ENCODE measurements at regions not wholly inside any gene's neighbourhood (a gene's known extent, or its start where the extent isn't known, plus 50 kb on each side); places are given as distances from the start of the nearest gene placed in this dataset.
A peak's percentile ranks its signal among the peaks of the same experiment; 100 is the strongest.

DNA sequence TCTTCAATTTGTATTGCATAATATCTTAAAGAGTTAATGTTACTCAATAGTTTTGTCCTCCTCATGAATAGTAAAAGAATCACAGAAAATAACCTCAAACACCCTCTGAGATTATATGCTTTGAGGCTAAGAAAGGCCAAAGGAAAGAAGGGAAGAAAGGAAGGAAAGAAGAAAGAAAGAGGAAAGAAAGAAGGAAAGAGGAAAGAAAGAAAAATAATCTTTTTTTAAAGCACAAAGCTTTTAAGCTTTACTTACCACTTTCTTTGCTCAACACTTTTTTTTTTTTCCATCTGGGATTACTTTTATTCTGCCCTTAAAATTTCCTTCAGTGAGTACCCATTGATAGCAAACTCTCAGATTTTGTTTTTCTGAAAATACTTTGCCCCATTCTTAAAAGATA lies 369.1 kb downstream of the FGF9 start:
- Histone ChIP-seq H3K9ac (ENCODE audit: low read depth, low read length) (no peak overlapping the region), H3K9me3 (ENCODE audit: insufficient read depth, low read depth, low read length) (peaks cover 2% of the 10 kb centered on the region; the same call in 1 of the 2 replicates), H3K4me1 (ENCODE audit: insufficient read depth, low read length) (no peaks in the 10 kb centered on the region), H3K27me3 (ENCODE audit: insufficient read depth, low read length) (no peaks in the 10 kb centered on the region), H3K4me3 (ENCODE audit: low read length) (no peak overlapping the region), H3K36me3 (ENCODE audit: insufficient read depth, low read length) (no peaks in the 10 kb centered on the region), H3K27ac (ENCODE audit: low read depth, low read length) (no peak overlapping the region)

DNA sequence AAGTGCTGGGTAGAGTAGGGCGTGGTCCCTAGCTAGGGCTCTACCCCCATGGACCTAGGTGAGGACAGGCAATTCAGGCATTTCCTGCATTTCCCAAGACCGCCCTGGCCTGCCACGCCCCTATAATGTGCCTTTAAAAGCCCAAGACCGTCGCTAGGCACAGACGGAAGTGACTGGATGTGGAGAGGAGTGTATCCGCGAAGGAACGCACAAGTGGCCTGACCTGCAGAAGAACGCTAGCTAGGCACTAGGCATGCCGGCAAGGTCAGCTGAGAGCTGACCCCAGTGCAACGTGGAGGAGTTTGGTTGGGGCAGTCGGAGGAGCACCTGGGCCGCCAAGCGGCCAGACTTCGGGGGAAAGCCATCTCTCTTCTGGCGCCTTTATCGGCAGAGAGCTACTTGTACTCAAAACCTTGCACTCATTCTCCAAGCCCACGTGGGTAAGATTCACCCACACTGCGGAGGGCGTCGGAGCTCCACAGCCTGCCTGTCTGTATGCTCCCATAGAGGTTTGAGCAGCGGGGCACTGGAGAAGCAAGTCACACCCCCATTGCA lies 370.0 kb downstream of the FGF9 start:
- 0 out of 2 replicates have a peak overlapping the region, but pooled peaks have one; percentile 12 for H3K9ac ChIP-seq (ENCODE audit: low read depth, low read length)
- 89% methylated on average over 23 of the region's 23 CpGs for WGBS

GRCh38 chr13:22041741-22042140 lies 370.9 kb downstream of the FGF9 start:
- no peak overlapping the region for H3K27ac ChIP-seq (ENCODE audit: low read depth, low read length)
- H3K4me3 ChIP-seq (ENCODE audit: low read length): peak overlapping the region; percentile 61
- no peaks in the 10 kb centered on the region for H3K36me3 ChIP-seq (ENCODE audit: insufficient read depth, low read length)
- H3K9ac ChIP-seq (ENCODE audit: low read depth, low read length): no peak overlapping the region
- H3K27me3 ChIP-seq (ENCODE audit: insufficient read depth, low read length): no peaks in the 10 kb centered on the region
- 94% methylated on average over 2 of the region's 2 CpGs for WGBS
- H3K4me1 ChIP-seq (ENCODE audit: insufficient read depth, low read length): no peaks in the 10 kb centered on the region
- H3K9me3 ChIP-seq (ENCODE audit: insufficient read depth, low read depth, low read length): peaks cover 2% of the 10 kb centered on the region; the same call in 1 of the 2 replicates

More for the DNA sequence above, 370.0 kb downstream of the FGF9 start:
- Histone ChIP-seq H3K4me3 (ENCODE audit: low read length) (peak overlapping the region; percentile 61), H3K27ac (ENCODE audit: low read depth, low read length) (no peak overlapping the region), H3K36me3 (ENCODE audit: insufficient read depth, low read length) (no peaks in the 10 kb centered on the region), H3K27me3 (ENCODE audit: insufficient read depth, low read length) (no peaks in the 10 kb centered on the region), H3K4me1 (ENCODE audit: insufficient read depth, low read length) (no peaks in the 10 kb centered on the region), H3K9me3 (ENCODE audit: insufficient read depth, low read depth, low read length) (peaks cover 2% of the 10 kb centered on the region; the same call in 1 of the 2 replicates)

GRCh38 chr13:22047082-22047784 lies 376.4 kb downstream of the FGF9 start:
- Histone ChIP-seq H3K9ac (ENCODE audit: low read depth, low read length) (no peak overlapping the region), H3K27ac (ENCODE audit: low read depth, low read length) (no peak overlapping the region), H3K4me1 (ENCODE audit: insufficient read depth, low read length) (no peaks in the 10 kb centered on the region), H3K9me3 (ENCODE audit: insufficient read depth, low read depth, low read length) (peaks cover under 1% of the 10 kb centered on the region; the same call in 1 of the 2 replicates), H3K36me3 (ENCODE audit: insufficient read depth, low read length) (no peaks in the 10 kb centered on the region), H3K27me3 (ENCODE audit: insufficient read depth, low read length) (no peaks in the 10 kb centered on the region), H3K4me3 (ENCODE audit: low read length) (no peak overlapping the region)
- WGBS: 91% methylated on average over 2 of the region's 2 CpGs

DNA sequence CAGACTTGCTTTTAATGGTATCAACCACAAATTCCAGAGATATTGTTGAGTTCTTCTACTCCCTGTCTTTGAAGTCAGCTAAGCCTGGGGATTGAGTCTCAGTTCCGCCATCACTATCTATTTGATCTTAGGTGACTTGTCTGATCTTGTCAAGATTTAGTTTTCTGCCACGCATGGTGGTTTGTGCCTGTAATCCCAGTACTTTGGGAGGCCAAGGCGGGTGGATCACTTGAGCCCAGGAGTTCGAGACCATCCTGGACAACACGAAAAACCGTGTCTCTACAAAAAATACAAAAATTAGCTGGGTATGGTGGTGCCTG lies 376.9 kb downstream of the FGF9 start:
- H3K4me1 ChIP-seq (ENCODE audit: insufficient read depth, low read length): no peaks in the 10 kb centered on the region
- no peak overlapping the region for H3K9ac ChIP-seq (ENCODE audit: low read depth, low read length)
- H3K27me3 ChIP-seq (ENCODE audit: insufficient read depth, low read length): no peaks in the 10 kb centered on the region
- no peak overlapping the region for H3K27ac ChIP-seq (ENCODE audit: low read depth, low read length)
- no peak overlapping the region for H3K4me3 ChIP-seq (ENCODE audit: low read length)
- H3K9me3 ChIP-seq (ENCODE audit: insufficient read depth, low read depth, low read length): no peaks in the 10 kb centered on the region
- WGBS: 92% methylated on average over 6 of the region's 6 CpGs
- H3K36me3 ChIP-seq (ENCODE audit: insufficient read depth, low read length): no peaks in the 10 kb centered on the region

DNA sequence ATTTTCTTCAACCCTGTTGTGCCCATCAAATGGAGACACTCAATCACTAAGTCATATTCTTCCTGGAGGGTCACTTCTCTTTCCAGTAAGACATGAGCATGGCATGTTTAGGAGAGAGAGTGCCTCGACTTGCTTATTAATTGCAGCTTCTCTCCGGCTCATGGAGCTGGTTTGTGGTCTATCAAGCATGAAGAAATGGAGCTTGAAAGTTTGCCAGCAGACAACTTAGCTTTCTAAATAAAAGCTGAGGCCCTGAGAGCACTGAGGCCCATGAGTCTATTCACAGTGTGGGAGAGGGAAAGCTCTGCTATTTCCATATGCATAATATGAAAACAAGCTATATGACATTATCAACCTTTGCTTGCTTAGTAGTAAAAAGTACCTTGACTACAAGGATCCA lies 378.5 kb downstream of the FGF9 start:
- Histone ChIP-seq H3K27ac (ENCODE audit: low read depth, low read length) (no peak overlapping the region), H3K4me3 (ENCODE audit: low read length) (no peak overlapping the region), H3K4me1 (ENCODE audit: insufficient read depth, low read length) (no peaks in the 10 kb centered on the region), H3K27me3 (ENCODE audit: insufficient read depth, low read length) (no peaks in the 10 kb centered on the region), H3K36me3 (ENCODE audit: insufficient read depth, low read length) (no peaks in the 10 kb centered on the region), H3K9me3 (ENCODE audit: insufficient read depth, low read depth, low read length) (no peaks in the 10 kb centered on the region), H3K9ac (ENCODE audit: low read depth, low read length) (no peak overlapping the region)
- 87% methylated on average over 2 of the region's 2 CpGs for WGBS

- H3K36me3 ChIP-seq (ENCODE audit: insufficient read depth, low read length): no peaks in the 10 kb centered on the region
- no peaks in the 10 kb centered on the region for H3K9me3 ChIP-seq (ENCODE audit: insufficient read depth, low read depth, low read length)
- no peak overlapping the region for H3K4me3 ChIP-seq (ENCODE audit: low read length)
- no peak overlapping the region for H3K9ac ChIP-seq (ENCODE audit: low read depth, low read length)
- H3K27ac ChIP-seq (ENCODE audit: low read depth, low read length): no peak overlapping the region
- WGBS: 93% methylated on average over 6 of the region's 6 CpGs
- no peaks in the 10 kb centered on the region for H3K27me3 ChIP-seq (ENCODE audit: insufficient read depth, low read length)
- H3K4me1 ChIP-seq (ENCODE audit: insufficient read depth, low read length): no peaks in the 10 kb centered on the region
Observed at GRCh38 chr13:22050951-22051563, 380.2 kb downstream of the FGF9 start.

DNA sequence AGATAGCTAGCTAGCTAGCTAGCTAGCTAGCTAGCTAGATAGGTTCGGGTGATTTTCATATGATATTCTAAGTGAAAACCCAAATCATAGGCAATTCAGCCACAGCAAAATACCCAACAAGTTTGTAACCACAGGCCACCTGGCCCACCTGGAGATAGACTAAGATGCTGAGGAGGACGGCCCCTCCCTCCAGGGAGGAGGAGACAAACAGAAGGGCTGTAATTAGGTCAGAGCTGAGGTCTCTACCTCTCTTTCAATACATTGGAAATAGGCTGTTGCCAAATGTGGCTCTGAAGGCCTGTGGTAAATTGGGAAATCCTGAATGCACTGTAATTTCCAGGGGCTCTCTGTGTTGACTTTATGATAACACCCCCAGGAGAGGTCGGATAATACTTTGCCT lies 382.2 kb downstream of the FGF9 start:
- H3K4me3 ChIP-seq (ENCODE audit: low read length): no peak overlapping the region
- no peaks in the 10 kb centered on the region for H3K27me3 ChIP-seq (ENCODE audit: insufficient read depth, low read length)
- no peaks in the 10 kb centered on the region for H3K36me3 ChIP-seq (ENCODE audit: insufficient read depth, low read length)
- no peaks in the 10 kb centered on the region for H3K9me3 ChIP-seq (ENCODE audit: insufficient read depth, low read depth, low read length)
- 93% methylated on average over 2 of the region's 3 CpGs for WGBS
- no peak overlapping the region for H3K9ac ChIP-seq (ENCODE audit: low read depth, low read length)
- no peaks in the 10 kb centered on the region for H3K4me1 ChIP-seq (ENCODE audit: insufficient read depth, low read length)
- H3K27ac ChIP-seq (ENCODE audit: low read depth, low read length): no peak overlapping the region

DNA sequence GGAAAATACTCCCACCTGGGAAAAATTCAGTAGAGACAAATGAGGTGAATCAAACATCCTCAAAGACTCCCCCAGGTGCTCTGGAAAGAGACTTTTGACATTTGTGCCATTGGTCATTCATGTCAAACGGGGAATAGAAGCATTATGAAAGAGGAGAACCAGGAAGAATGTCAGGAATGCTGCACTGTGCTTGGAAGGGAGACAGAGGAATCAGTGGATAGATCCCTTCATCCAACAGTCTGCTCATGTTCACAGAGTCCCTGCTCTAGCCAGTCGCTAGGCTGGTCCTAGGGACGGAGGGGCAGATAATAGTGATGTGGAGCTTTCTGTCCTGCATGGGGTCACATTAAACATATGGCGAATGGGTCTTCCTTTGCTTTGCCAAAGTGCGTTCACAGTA lies 384.4 kb downstream of the FGF9 start:
- Histone ChIP-seq H3K36me3 (ENCODE audit: insufficient read depth, low read length) (no peaks in the 10 kb centered on the region), H3K9me3 (ENCODE audit: insufficient read depth, low read depth, low read length) (no peaks in the 10 kb centered on the region), H3K27me3 (ENCODE audit: insufficient read depth, low read length) (no peaks in the 10 kb centered on the region), H3K4me1 (ENCODE audit: insufficient read depth, low read length) (no peaks in the 10 kb centered on the region), H3K27ac (ENCODE audit: low read depth, low read length) (no peak overlapping the region), H3K9ac (ENCODE audit: low read depth, low read length) (no peak overlapping the region), H3K4me3 (ENCODE audit: low read length) (no peak overlapping the region)
- 70% methylated on average over 5 of the region's 5 CpGs for WGBS

DNA sequence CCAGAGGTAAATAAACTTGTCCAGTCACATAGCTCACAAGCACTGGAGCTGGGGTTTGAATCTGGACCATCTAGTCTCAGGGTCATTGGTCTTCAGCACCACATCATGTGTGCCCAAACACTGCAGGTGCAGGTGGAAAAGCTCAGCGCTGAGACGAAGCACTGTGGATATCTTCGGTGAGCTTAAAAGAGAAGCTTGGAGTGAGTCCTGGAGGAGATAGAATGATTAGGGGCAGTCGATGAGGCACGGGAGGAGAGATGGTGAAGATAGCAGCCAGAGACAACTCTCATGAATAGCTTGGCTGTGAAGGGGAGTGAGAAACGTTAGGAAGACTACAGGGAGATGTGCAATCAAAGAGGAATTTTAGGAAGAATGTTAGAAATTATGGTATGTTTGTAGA lies 389.3 kb downstream of the FGF9 start:
- Histone ChIP-seq H3K9ac (ENCODE audit: low read depth, low read length) (no peak overlapping the region), H3K27me3 (ENCODE audit: insufficient read depth, low read length) (no peaks in the 10 kb centered on the region), H3K36me3 (ENCODE audit: insufficient read depth, low read length) (no peaks in the 10 kb centered on the region), H3K27ac (ENCODE audit: low read depth, low read length) (no peak overlapping the region), H3K9me3 (ENCODE audit: insufficient read depth, low read depth, low read length) (no peaks in the 10 kb centered on the region), H3K4me3 (ENCODE audit: low read length) (no peak overlapping the region), H3K4me1 (ENCODE audit: insufficient read depth, low read length) (peaks cover 2% of the 10 kb centered on the region; the same call in 1 of the 2 replicates)
- WGBS: 89% methylated on average over 6 of the region's 6 CpGs

DNA sequence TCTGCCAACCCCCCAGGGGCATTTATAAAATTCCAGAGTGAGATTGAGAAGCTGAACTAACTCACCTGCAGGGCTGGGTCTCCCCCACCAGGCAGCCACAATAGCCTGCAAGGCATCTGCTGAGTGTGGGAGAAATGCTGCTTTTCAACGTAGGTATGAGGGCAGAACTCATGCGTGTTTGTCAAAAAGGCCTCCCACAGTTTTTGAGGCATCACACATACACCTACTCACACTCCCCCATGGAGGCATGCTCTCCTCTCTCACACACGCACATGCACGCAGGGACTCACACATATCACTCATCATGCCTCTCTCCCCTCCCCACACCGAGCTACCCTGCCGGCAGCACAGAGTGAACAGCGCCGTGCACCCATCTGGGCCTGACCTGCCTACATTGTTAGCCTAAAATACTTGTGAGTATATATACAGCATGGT lies 390.5 kb downstream of the FGF9 start:
- Histone ChIP-seq H3K4me1 (ENCODE audit: insufficient read depth, low read length) (peaks cover 11% of the 10 kb centered on the region), H3K4me3 (ENCODE audit: low read length) (no peak overlapping the region), H3K36me3 (ENCODE audit: insufficient read depth, low read length) (no peaks in the 10 kb centered on the region), H3K27ac (ENCODE audit: low read depth, low read length) (no peak overlapping the region), H3K9me3 (ENCODE audit: insufficient read depth, low read depth, low read length) (no peaks in the 10 kb centered on the region), H3K9ac (ENCODE audit: low read depth, low read length) (no peak overlapping the region), H3K27me3 (ENCODE audit: insufficient read depth, low read length) (no peaks in the 10 kb centered on the region)
- 86% methylated on average over 8 of the region's 8 CpGs for WGBS
